NCI-H2029 treated with DMSO at 0.1 percent for 48 hours (cell line): ENCODE measurements at regions not wholly inside any gene's neighbourhood (a gene's known extent, or its start where the extent isn't known, plus 50 kb on each side); places are given as distances from the start of the nearest gene placed in this dataset.
A peak's percentile ranks its signal among the peaks of the same experiment; 100 is the strongest.

Source experiments
- DNase-seq: peaks from one replicate; lab custom pipeline; 2025; lab: John Stamatoyannopoulos, UW

- no peak for DNase-seq
Measured at GRCh38 chr6:21426841-21427490, 166.6 kb upstream of the SOX4 start.

DNA sequence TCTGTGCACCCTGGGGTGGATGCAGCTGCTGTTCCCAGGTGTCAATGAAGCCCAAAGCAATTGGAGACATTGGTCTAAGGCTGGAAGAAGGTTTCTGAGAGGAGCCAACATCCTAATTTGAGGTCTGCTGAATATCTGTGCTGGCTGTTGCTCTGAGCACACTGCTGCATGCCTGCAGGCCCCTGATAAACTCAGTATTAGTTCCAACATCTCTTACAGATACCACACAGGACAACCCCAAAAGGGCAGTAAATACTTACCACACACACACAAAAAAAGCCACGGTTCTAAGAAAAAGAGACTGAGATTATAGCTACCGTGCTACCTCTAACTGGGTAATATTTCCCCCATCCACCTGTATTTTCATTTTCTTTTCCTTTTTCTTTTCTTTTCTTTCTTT is 164.3 kb upstream of the SOX4 start:
- no peak for DNase-seq

- no peak for DNase-seq
Measured at GRCh38 chr6:21431526-21431925, 162.0 kb upstream of the SOX4 start.

- DNase-seq = no peak
Measured at GRCh38 chr6:21436625-21437024, 156.9 kb upstream of the SOX4 start.

- DNase-seq = no peak
Measured at GRCh38 chr6:21437581-21437980, 156.0 kb upstream of the SOX4 start.

- DNase-seq = no peak
Measured at GRCh38 chr6:21438237-21438985, 155.1 kb upstream of the SOX4 start.

GRCh38 chr6:21438986-21439352 is 154.6 kb upstream of the SOX4 start:
- DNase-seq = peak; percentile 50

DNA sequence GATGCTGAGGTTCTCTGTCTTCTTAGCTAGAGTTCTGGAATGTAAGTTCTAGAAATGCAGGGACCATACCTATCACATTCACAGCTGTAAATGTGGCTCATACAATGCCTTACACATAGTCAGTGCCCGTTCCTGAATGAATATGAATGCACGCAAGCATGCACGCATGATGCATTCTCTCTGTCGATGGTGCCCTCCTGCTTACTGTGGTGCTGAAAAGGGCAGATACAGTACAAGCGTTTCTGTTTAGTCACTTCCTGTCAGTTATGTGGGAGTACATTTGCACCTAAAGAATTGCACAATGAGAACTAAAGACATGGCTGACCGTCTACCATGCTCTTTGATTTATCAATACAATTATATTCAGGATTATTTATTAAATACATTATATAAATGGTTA is 152.2 kb upstream of the SOX4 start:
- DNase-seq = no peak

DNA sequence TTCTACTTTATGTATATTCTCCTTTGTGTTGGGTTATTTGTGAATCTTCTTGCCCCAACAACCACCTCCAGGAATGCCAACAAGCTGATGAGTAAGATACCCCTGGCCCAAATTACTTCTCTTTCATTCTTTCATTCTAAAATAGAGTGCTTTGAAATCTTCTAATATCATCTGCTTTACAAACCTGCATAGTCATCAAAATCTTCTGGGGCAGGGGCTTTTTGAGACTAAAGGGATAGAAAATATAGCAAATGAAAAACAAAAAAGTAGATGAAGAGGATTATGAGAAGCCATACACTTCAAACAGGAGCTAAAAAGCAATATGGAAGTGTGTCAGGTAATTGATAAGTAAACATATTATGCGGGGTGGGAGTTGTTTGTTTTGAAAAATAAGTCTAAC is 150.7 kb upstream of the SOX4 start:
- DNase-seq = no peak

DNA sequence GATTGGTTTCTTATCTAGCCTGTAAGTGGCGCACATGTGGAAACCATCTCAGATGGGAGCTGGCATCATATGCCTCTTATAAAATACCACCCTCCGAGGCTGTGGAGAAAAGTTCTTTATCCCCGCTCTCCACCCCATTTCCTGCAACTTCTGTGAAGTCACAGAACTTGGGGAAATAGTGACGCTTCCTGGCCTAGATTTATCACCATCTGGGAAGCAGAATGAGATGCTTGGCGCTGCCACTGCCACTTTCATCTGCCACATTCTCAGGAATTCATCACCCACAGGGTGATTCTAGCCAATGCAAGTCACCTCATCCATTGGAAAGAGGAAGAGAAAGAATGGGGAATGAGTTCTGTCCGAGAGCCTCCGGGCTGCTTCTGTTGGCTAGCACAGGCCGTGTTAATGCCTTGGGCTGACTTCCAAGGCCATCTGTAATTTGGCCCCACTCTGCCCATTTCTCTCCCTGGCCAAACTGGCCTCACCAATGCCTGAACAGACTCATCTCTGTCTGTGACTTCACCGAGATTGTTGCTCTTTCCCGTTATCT is 148.8 kb upstream of the SOX4 start:
- DNase-seq = no peak

GRCh38 chr6:21447987-21448386 is 145.6 kb upstream of the SOX4 start:
- DNase-seq = no peak

DNA sequence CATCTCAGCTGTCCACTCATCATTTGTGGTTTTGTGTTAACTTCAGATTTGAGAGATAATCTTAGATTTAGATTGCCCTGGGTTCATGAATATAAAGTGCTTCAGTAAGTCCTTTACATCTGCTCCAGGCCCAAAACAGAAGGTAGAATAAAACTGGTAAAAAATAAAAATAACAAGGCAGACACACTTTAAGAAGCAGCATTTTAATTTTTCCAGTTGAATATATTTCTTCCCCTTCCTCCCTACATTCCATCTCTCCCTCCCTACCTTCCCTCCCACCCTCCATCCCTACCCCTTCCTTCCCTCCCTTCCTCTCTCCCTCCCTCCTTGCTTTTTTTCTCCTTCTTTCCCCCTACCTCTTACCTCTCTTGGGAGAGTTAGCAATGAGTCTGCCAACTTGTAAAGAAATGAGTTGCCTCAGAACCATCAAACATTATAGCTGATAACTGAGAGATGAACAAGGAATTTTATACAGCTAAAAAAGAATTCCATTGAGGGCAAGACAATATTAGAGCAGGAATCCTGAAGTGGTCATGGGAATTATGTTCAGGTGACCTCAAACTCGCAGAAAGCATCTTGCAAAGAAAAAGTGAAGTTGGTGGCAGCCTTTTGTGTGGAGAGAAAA is 145.0 kb upstream of the SOX4 start:
- no peak for DNase-seq

DNA sequence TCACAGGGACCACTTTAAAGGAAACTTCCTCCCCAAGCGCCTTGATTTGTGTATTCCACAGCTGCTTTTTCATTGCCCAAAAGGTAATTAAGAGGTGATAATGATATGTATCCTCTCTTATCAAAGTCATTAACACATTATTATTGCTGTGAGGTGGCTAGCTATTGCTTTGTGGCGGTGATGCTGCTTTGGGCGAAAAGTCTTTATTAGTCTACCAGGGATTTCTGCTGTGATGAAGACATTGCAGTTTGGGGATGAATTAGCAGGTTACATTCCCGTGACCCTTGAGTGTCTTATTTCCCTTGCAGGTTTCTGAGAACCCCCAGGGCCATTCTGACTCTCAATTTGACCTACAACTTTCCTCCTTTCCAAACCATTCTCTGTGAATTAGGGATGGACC is 143.4 kb upstream of the SOX4 start:
- DNase-seq = no peak

DNA sequence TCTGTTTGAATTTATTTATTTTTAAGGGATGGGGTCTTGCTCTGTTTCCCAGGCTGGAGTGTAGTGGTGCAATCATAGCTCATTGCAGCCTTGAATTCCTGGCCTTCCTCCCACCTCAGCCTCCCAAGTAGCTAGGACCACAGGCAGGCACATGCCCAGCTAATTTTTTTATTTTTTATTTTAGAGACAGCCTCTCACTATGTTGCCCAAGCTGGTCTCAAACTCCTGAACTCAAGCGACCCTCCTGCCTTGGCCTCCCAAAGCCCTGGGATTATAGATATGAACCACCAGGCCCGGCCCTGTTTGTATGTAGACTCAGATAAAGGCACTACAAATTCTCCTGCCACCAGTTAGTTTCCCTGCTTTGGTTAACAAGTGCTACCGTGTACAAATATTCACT is 142.9 kb upstream of the SOX4 start:
- no peak for DNase-seq

DNA sequence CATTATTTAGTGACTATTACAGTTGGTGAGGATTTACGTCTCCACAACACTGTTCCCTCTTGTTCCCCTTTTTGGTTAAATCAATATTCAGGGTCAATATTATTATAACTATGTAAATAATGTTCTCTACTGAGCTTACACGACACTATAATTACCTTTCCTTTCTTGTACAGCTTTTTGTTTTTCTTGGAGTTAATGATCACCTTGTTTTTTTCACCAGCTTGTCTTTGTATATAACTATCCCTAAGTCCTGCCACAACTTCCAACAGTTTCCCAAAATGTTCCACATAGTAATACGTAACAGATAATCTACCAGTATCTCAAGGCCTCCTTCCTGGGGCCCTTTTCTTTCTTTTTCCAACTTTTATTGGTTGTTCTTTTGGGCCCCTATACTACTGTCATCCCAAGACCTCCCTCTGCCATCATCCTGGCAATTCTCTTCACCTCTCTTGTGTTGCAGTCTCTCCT is 142.0 kb upstream of the SOX4 start:
- peak; percentile 50 for DNase-seq

DNA sequence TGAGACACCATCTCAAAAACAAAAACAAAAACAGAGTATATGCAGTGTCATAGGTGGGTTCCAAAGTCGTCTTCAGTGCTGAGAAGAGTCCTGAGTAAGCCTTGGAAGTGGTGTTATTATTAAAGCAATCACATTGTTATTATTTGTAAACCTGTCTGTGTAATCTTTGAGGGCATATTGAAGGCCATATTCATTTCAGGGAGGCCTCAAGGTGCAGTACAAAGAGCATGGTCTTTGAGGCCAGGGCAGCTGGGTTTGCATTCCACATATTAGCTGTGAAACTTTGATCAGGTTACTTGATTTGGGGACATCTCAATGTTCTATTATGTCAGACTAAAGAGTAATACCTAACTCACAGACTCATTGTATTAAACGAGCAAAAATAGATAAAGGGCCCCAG is 139.3 kb upstream of the SOX4 start:
- no peak for DNase-seq

- peak; percentile 97 for DNase-seq
Measured at GRCh38 chr6:21455071-21455470, 138.5 kb upstream of the SOX4 start.

GRCh38 chr6:21457647-21458046 is 135.9 kb upstream of the SOX4 start:
- DNase-seq = no peak

DNA sequence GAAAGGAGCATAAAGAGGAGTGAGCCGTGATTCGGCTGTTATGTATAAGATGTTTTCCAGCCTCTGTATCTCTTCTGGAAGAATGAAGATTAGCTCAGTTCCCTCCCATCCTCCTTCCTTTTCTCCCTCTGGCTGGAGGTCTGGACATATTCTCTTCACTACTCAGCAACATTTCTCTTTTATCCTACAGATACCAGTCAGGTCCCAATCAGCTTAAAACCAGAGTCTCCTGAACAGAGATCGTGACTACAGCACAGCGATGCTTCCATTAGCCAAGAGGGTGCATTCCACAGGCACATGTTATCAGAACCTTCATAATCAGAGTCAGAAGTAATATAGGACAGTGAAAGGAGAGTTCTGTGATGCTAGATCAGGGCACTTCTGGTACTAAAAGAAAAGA is 133.9 kb upstream of the SOX4 start:
- DNase-seq = no peak

- DNase-seq = no peak
Measured at GRCh38 chr6:21461844-21462518, 131.6 kb upstream of the SOX4 start.

DNA sequence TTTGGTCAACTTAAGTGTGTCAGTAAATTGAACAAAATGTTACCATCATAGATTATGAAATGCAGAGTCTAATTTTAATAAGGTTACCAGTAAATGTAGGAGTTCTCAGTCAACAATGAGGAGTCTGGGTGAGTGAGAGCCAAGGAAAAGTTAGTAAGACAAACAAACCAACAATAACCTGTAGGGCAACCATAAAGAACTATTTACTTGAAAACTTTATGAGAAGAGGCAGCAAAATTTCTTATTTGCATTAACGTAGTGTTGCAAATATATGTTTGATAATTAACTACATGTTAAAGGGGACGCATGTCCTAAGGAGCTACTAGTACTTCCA is 131.1 kb upstream of the SOX4 start:
- no peak for DNase-seq

DNA sequence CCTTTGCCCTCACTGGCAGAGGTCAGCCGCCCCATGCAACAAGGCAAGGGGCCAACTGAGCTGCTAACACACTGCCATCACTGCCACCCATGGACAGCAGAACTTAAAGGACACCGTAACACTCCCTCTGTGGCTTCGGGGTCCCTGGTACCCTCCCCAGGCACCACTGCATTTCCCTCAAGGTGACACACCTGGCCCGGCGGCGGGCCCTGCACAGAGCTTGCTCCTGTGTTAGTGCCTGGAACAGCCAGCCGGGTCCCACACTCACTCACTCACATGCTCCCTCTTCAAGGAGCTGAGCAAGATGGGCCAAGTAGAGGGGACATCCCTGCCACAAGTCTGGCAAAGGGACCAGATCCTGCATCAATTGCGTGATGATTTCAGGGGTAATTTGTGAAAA is 126.5 kb upstream of the SOX4 start:
- no peak for DNase-seq

- DNase-seq = no peak
Measured at GRCh38 chr6:21468461-21468860, 125.1 kb upstream of the SOX4 start.
